ENCODE measurements at regions not wholly inside any gene's neighbourhood (a gene's known extent, or its start where the extent isn't known, plus 50 kb on each side); places are given as distances from the start of the nearest gene placed in this dataset.

DNA sequence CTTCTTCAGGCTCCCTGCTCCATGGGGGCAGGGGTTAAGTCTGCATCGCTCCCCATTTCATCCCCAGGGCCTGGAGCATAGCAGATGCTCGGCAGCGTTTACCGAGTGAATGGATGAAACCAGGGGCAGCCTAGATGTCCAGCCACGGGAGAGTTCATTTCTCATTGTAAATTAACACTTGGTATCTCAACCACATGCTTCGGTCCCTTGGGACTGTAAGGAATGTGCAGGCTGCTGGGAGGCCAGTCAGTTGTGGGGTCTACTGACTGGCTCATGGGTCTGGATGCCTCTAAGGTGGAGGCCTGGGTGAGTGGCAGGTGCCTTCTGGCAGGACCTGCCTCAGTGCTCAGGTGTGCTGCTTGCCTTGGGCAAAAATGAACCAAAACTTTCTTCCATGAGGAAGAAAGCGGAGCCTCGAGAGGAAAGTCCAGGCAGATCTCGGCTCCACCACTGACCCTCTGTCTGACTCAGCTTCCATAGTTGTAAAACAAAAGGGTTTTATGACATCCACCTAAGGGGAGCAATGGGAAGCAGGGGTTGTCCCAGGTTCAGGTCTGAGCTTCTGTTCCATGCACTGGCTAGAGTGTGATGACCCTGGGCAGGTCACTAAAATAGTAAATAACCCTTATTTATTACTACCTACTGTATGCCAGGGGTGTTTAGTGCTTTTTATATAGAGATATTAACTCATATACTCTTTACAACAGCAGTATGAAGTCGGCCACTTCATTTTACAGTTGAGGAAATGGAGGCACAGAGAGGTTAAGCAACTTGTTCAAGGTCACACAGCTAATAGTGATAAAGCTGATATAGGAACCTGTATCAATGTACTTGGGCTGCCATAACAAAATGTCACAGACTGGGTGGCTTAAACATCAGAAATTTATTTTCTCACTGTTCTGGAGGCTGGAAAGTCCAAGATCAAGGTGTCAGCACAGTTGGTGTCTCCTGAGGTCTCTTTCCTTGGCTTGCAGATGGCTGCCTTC, 144.3 kb upstream of the STX18 start:
- no peak overlapping the region for H3K27ac ChIP-seq (ENCODE audit: low read depth in 2 of 2, low read length in 1 of 2)
- H3K79me2 ChIP-seq (ENCODE audit: insufficient read depth): no peaks in the 10 kb centered on the region
- 80% methylated on average over 10 of the region's 10 CpGs for WGBS (ENCODE audit: low lambda C conversion rate)
- ChIA-PET CTCF (interaction anchor here (0.8 to 1.3 kb wide), 2 partner anchors 12 to 43 kb away, joined by 3 read pairs; no protein-coding TSS in a partner anchor), POLR2A (no interaction called here)
- H3K9me2 ChIP-seq: no peaks in the 10 kb centered on the region
- no peak for DNase-seq
- no peaks in the 10 kb centered on the region for H3K9me3 ChIP-seq
- TF ChIP-seq ELF1 (IDR thresholded peaks at IDR 0.05) (no peak), RXRA (IDR thresholded peaks at IDR 0.05; ENCODE audit: borderline replicate concordance, low read depth) (no peak)
- H2AFZ ChIP-seq (ENCODE audit: low read depth): no peak overlapping the region
- no peaks in the 10 kb centered on the region for H3F3A ChIP-seq (replicated peaks; ENCODE audit: insufficient read depth)
- H3K27me3 ChIP-seq (ENCODE audit: insufficient read depth): no peaks in the 10 kb centered on the region
- H4K20me1 ChIP-seq (ENCODE audit: insufficient read depth): no peaks in the 10 kb centered on the region
- H3K4me1 ChIP-seq (ENCODE audit: control insufficient read depth in 1 of 2, insufficient read depth in 2 of 2, low read depth in 1 of 2, low read length in 1 of 2): no peaks in the 10 kb centered on the region
- no peaks in the 10 kb centered on the region for H3K36me3 ChIP-seq (replicated peaks in 1 of 2; ENCODE audit: control insufficient read depth in 1 of 2, insufficient read depth in 2 of 2, low read length in 1 of 2)
- no peak overlapping the region for H3K4me3 ChIP-seq (ENCODE audit: low read depth in 2 of 2, low read length in 1 of 2)
- H3K4me2 ChIP-seq: no peak overlapping the region
- no peak overlapping the region for H3K9ac ChIP-seq

DNA sequence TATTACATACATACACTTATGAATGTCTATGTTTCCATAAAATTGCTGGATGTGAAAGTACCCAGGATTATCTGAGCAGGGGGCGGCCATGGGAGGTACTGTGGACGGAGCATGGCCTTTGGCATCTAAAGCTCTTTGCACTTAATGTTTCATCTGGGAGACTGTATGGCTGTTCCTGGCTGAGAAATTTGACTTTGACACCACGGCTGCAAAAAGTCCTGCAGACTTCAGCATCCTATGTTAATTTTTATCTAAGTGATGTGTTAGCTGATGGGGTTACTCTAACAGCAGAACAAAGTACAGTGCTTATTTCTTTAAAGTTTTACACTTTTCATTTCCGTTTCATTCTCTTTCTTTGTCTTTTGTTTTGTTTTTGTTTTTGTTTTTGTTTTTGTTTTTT, 139.8 kb upstream of the STX18 start:
- no peak overlapping the region for H3K4me2 ChIP-seq
- no peak for DNase-seq
- WGBS (ENCODE audit: low lambda C conversion rate): 81% methylated on average over 4 of the region's 4 CpGs
- no peaks in the 10 kb centered on the region for H3K36me3 ChIP-seq (replicated peaks in 1 of 2; ENCODE audit: control insufficient read depth in 1 of 2, insufficient read depth in 2 of 2, low read length in 1 of 2)
- no peaks in the 10 kb centered on the region for H3F3A ChIP-seq (replicated peaks; ENCODE audit: insufficient read depth)
- TF ChIP-seq TCF12 (IDR thresholded peaks at IDR 0.05) (no peak), GATA2 (CRISPR knock-in tag; IDR thresholded peaks at IDR 0.05) (no peak), EP300 (IDR thresholded peaks at IDR 0.05; ENCODE audit: borderline replicate concordance in 1 of 2, low read depth in 1 of 2, low read length in 1 of 2) (no peak), YY1 (IDR thresholded peaks at IDR 0.05; ENCODE audit: low read depth) (no peak), NRF1 (IDR thresholded peaks at IDR 0.05; ENCODE audit: low read depth, low read length) (no peak), CHD2 (IDR thresholded peaks at IDR 0.05; ENCODE audit: low read length, partially characterized antibody) (no peak), RAD21 (IDR thresholded peaks at IDR 0.05; ENCODE audit: low read length) (no peak), POLR2AphosphoS5 (IDR thresholded peaks at IDR 0.05; ENCODE audit: low read depth, low read length) (no peak)
- TF ChIP-seq, protein P1, sequence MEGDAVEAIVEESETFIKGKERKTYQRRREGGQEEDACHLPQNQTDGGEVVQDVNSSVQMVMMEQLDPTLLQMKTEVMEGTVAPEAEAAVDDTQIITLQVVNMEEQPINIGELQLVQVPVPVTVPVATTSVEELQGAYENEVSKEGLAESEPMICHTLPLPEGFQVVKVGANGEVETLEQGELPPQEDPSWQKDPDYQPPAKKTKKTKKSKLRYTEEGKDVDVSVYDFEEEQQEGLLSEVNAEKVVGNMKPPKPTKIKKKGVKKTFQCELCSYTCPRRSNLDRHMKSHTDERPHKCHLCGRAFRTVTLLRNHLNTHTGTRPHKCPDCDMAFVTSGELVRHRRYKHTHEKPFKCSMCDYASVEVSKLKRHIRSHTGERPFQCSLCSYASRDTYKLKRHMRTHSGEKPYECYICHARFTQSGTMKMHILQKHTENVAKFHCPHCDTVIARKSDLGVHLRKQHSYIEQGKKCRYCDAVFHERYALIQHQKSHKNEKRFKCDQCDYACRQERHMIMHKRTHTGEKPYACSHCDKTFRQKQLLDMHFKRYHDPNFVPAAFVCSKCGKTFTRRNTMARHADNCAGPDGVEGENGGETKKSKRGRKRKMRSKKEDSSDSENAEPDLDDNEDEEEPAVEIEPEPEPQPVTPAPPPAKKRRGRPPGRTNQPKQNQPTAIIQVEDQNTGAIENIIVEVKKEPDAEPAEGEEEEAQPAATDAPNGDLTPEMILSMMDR (IDR thresholded peaks at IDR 0.05): no peak
- TF ChIP-seq, protein P2, sequence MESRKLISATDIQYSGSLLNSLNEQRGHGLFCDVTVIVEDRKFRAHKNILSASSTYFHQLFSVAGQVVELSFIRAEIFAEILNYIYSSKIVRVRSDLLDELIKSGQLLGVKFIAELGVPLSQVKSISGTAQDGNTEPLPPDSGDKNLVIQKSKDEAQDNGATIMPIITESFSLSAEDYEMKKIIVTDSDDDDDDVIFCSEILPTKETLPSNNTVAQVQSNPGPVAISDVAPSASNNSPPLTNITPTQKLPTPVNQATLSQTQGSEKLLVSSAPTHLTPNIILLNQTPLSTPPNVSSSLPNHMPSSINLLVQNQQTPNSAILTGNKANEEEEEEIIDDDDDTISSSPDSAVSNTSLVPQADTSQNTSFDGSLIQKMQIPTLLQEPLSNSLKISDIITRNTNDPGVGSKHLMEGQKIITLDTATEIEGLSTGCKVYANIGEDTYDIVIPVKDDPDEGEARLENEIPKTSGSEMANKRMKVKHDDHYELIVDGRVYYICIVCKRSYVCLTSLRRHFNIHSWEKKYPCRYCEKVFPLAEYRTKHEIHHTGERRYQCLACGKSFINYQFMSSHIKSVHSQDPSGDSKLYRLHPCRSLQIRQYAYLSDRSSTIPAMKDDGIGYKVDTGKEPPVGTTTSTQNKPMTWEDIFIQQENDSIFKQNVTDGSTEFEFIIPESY (IDR thresholded peaks at IDR 0.05; ENCODE audit: borderline replicate concordance, low read depth): no peak
- no peaks in the 10 kb centered on the region for H3K27me3 ChIP-seq (ENCODE audit: insufficient read depth)
- H3K9me3 ChIP-seq: no peaks in the 10 kb centered on the region
- no peaks in the 10 kb centered on the region for H3K79me2 ChIP-seq (ENCODE audit: insufficient read depth)
- H4K20me1 ChIP-seq (ENCODE audit: insufficient read depth): no peaks in the 10 kb centered on the region
- no peaks in the 10 kb centered on the region for H3K9me2 ChIP-seq
- H3K4me3 ChIP-seq (ENCODE audit: low read depth in 2 of 2, low read length in 1 of 2): no peak overlapping the region
- ChIA-PET CTCF (interaction anchor here (0.9 to 2.1 kb wide), 2 partner anchors 8 to 198 kb away, joined by 3 to 6 read pairs; no protein-coding TSS in a partner anchor), POLR2A (no interaction called here)
- H3K9ac ChIP-seq: no peak overlapping the region
- no peaks in the 10 kb centered on the region for H3K4me1 ChIP-seq (ENCODE audit: control insufficient read depth in 1 of 2, insufficient read depth in 2 of 2, low read depth in 1 of 2, low read length in 1 of 2)
- H2AFZ ChIP-seq (ENCODE audit: low read depth): no peak overlapping the region
- H3K27ac ChIP-seq (ENCODE audit: low read depth in 2 of 2, low read length in 1 of 2): no peak overlapping the region

Measured in SK-N-SH (cell line).